CD4-positive, alpha-beta T cell (primary cell): ENCODE measurements at regions not wholly inside any gene's neighbourhood (a gene's known extent, or its start where the extent isn't known, plus 50 kb on each side); places are given as distances from the start of the nearest gene placed in this dataset.
"Not testable (repeated sequence)": the region's sequence is repeated elsewhere in the genome, so short reads cannot be mapped to it uniquely, and the experiment has no call there.

Experiments
- ATAC-seq: fragments of 200-7000 bp; cut with Tn5 transposase; one replicate; pipeline ENCODE4 v1.10.0; 2022; ENCODE audit warnings: mild to moderate bottlenecking; ENCODE audit not compliant: poor library complexity
- CTCF ChIA-PET: fragments of 350-600 bp; sonication (Branson Sonifier 250); formaldehyde crosslinking; loops from one replicate; lab custom pipeline; 2021; ENCODE audit warnings: antibody characterized with exemption, inconsistent platforms; lab: Charles Lee
- POLR2A ChIA-PET: fragments of 350-600 bp; sonication (Branson Sonifier 250); formaldehyde crosslinking; loops from one replicate; lab custom pipeline; 2021; ENCODE audit warnings: antibody characterized with exemption, inconsistent platforms; lab: Charles Lee
- DNase-seq, 14 experiments: peaks; one replicate each; pipeline ENCODE4 v3.0.0-alpha.2; 2013 to 2020; ENCODE audit warnings: mixed read lengths in 2 of 14
- H3K27ac ChIP-seq, 2 donors: one replicate each; pipeline versions ENCODE4 v1.5.1 to v1.7.0; 2013; ENCODE audit warnings: low read length in 2 of 2, low read depth in 1 of 2, mild to moderate bottlenecking in 1 of 2
- H3K27me3 ChIP-seq, 2 experiments: 1 replicate in 1 of 2; 2 replicates in 1 of 2; pipeline versions ENCODE4 v1.6.1 to v1.7.0; 2013; ENCODE audit warnings: low read length in 2 of 2, control low read depth in 1 of 2, mild to moderate bottlenecking in 1 of 2, moderate library complexity in 1 of 2; ENCODE audit not compliant: insufficient read depth in 2 of 2, control insufficient read depth in 1 of 2
- H3K36me3 ChIP-seq: one replicate; pipeline ENCODE4 v1.6.1; 2013; ENCODE audit warnings: low read length, control low read depth; ENCODE audit not compliant: insufficient read depth
- H3K4me1 ChIP-seq: one replicate; pipeline ENCODE4 v1.6.1; 2013; ENCODE audit warnings: low read length, control low read depth; ENCODE audit not compliant: insufficient read depth
- H3K4me3 ChIP-seq: one replicate; pipeline ENCODE4 v1.5.1; 2013; ENCODE audit warnings: mild to moderate bottlenecking, low read length, moderate library complexity
- H3K9me3 ChIP-seq, 2 experiments: 1 replicate in 1 of 2; 2 replicates in 1 of 2; pipeline versions ENCODE4 v1.6.1 to v1.7.0; 2013; ENCODE audit warnings: low read length in 2 of 2, mild to moderate bottlenecking in 2 of 2, control low read depth in 1 of 2, moderate library complexity in 1 of 2; ENCODE audit not compliant: control insufficient read depth in 1 of 2, insufficient read depth in 1 of 2
- H3K27ac Mint-ChIP-seq: one replicate; pipeline ENCODE4 v1.8.0; 2020; ENCODE audit warnings: mixed read lengths
- H3K27me3 Mint-ChIP-seq: one replicate; pipeline ENCODE4 v1.8.0; 2021; ENCODE audit warnings: mixed read lengths
- H3K36me3 Mint-ChIP-seq: one replicate; pipeline ENCODE4 v1.8.0; 2021; ENCODE audit warnings: low read depth, mixed read lengths
- H3K4me1 Mint-ChIP-seq: one replicate; pipeline ENCODE4 v1.8.0; 2021; ENCODE audit warnings: low read depth, mixed read lengths
- H3K4me3 Mint-ChIP-seq: one replicate; pipeline ENCODE4 v1.8.0; 2020; ENCODE audit warnings: mild to moderate bottlenecking, mixed read lengths
- H3K9me3 Mint-ChIP-seq: one replicate; pipeline ENCODE4 v1.8.0; 2020; ENCODE audit warnings: mixed read lengths
- intact Hi-C, 2 experiments: fragments of 100-400 bp; cut with DNase I in 1 of 2; cut with micrococcal nuclease in 1 of 2; formaldehyde crosslinking; loops; one replicate each; pipeline versions ENCODE4 v1.15.1 to v1.9.0; 2023 to 2025; cut with DNase I, micrococcal nuclease
- TF ChIP-seq, protein P1 (sequence below): fragments of 200-600 bp; IDR thresholded peaks from one replicate; pipeline ENCODE4 v1.8.0; 2022; ENCODE audit warnings: antibody characterized with exemption, mild to moderate bottlenecking

DNA sequence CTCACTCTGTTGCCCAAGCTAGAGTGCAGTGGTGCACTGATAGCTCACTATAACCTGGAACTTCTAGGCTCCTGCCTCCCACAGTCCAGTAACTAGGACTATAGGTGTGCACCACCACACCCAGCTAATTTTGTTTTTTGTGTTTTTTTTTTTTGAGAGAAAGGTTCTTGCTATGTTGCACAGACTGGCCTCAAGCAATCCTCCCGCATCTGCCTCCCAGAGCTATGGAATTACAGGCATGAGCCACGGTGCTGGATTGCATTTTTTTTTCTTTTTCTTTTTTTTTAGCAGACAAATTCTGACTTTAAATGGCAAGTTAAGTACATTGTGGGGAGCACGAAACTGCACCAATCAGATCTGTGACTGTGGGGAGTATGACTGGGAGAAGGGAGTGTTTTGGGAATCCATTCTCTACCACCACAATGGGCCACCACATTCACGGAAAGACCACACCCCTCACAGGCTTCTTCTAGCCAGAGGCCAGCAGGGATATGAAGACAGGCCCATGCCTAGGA, 58.1 kb upstream of the MSMB start:
- no peaks in the 10 kb centered on the region for H3K9me3 Mint-ChIP-seq
- Histone ChIP-seq H3K27ac (no peak overlapping the region), H3K27me3 (no peaks in the 10 kb centered on the region), H3K9me3 (peaks cover 0 to 4% of the 10 kb centered on the region in 2 experiments), H3K4me1 (peaks cover 14% of the 10 kb centered on the region), H3K36me3 (no peaks in the 10 kb centered on the region), H3K4me3 (no peak overlapping the region)
- ATAC-seq (no peak), DNase-seq (no peak)
- no peaks in the 10 kb centered on the region for H3K36me3 Mint-ChIP-seq
- intact Hi-C loops = no loop called here
- POLR2A ChIA-PET = no interaction called here
- no peak overlapping the region for H3K4me3 Mint-ChIP-seq
- CTCF ChIA-PET = no interaction called here
- peaks cover 25% of the 10 kb centered on the region for H3K4me1 Mint-ChIP-seq
- no peaks in the 10 kb centered on the region for H3K27me3 Mint-ChIP-seq
- no peak overlapping the region for H3K27ac Mint-ChIP-seq
- TF ChIP-seq, protein P1, sequence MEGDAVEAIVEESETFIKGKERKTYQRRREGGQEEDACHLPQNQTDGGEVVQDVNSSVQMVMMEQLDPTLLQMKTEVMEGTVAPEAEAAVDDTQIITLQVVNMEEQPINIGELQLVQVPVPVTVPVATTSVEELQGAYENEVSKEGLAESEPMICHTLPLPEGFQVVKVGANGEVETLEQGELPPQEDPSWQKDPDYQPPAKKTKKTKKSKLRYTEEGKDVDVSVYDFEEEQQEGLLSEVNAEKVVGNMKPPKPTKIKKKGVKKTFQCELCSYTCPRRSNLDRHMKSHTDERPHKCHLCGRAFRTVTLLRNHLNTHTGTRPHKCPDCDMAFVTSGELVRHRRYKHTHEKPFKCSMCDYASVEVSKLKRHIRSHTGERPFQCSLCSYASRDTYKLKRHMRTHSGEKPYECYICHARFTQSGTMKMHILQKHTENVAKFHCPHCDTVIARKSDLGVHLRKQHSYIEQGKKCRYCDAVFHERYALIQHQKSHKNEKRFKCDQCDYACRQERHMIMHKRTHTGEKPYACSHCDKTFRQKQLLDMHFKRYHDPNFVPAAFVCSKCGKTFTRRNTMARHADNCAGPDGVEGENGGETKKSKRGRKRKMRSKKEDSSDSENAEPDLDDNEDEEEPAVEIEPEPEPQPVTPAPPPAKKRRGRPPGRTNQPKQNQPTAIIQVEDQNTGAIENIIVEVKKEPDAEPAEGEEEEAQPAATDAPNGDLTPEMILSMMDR = no peak

DNA sequence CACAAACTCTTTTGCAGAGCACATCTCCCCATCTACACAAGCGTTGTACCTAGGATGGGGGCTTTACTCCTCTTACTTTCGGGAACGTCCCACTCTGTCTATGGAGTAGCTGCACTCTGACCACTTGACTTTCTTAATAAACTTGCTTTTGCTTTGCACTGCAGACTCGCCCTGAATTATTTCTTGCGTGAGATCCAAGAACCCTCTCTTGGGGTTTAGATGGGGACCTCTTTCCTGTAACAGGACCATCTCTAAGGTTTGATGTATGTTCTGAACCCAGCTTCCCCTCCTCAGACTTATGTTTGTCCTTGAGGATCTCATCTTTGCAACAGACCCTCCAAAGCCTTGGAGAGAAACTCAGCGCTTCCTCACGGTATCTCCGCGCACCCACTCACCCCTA, 59.3 kb upstream of the MSMB start:
- Mint-ChIP-seq H3K4me3 (peak overlapping the region; percentile 91), H3K4me1 (peaks cover 17% of the 10 kb centered on the region), H3K27ac (peak overlapping the region; percentile 81)
- H3K36me3 Mint-ChIP-seq, H3K36me3 ChIP-seq, H3K27me3 ChIP-seq, H3K9me3 ChIP-seq, H3K27ac ChIP-seq, H3K27me3 Mint-ChIP-seq, intact Hi-C loops, POLR2A ChIA-PET, DNase-seq, H3K9me3 Mint-ChIP-seq, CTCF ChIA-PET, ATAC-seq: not testable (repeated sequence)
- Histone ChIP-seq H3K4me3 (peak overlapping the region; percentile 64), H3K4me1 (peaks cover 14% of the 10 kb centered on the region)

DNA sequence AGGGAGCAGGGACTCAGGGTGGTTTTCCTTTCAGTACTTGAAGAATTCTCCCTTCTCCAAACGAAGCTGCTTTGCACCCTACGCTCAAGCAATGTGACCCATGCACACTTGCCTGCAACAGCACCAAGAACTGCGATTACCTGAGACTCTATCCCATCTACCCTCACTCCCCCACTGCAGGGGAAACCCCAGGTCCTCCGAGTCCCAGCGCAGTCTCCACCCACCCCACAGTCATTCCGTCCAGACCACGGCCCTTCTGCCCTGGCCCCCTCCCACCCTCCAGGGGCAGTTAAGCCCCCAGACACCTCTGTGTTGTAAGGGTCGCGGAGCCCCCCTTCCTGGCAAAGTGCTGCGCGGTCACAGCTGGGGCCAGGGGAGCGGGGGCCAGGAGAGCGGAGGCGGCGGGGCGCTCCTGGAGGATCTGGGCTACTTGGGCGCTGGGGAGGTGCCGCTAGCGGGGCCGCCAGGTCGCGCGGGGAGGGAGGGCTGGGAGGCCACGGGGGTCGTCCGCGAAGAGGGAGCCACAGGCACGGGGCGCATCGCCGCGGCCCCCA, 59.9 kb upstream of the MSMB start:
- peak overlapping the region in 1 of 2 donors; percentile 41 for H3K27ac ChIP-seq
- peak in 5 of 14 experiments; percentile 7 to 66 (median 49) for DNase-seq
- peak overlapping the region; percentile 81 for H3K27ac Mint-ChIP-seq
- H3K36me3 ChIP-seq, CTCF ChIA-PET, H3K9me3 ChIP-seq, intact Hi-C loops, H3K9me3 Mint-ChIP-seq, H3K27me3 Mint-ChIP-seq, H3K27me3 ChIP-seq, H3K36me3 Mint-ChIP-seq: not testable (repeated sequence)
- POLR2A ChIA-PET = interaction anchor here (0.9 to 2.5 kb wide), 4 partner anchors 9 to 177 kb away, joined by 4 to 13 read pairs (median 5); no protein-coding TSS in a partner anchor
- ATAC-seq = peak; percentile 64
- H3K4me3 ChIP-seq = peak overlapping the region; percentile 64
- H3K4me3 Mint-ChIP-seq = peak overlapping the region; percentile 91
- peaks cover 14% of the 10 kb centered on the region for H3K4me1 ChIP-seq
- H3K4me1 Mint-ChIP-seq = peaks cover 17% of the 10 kb centered on the region

DNA sequence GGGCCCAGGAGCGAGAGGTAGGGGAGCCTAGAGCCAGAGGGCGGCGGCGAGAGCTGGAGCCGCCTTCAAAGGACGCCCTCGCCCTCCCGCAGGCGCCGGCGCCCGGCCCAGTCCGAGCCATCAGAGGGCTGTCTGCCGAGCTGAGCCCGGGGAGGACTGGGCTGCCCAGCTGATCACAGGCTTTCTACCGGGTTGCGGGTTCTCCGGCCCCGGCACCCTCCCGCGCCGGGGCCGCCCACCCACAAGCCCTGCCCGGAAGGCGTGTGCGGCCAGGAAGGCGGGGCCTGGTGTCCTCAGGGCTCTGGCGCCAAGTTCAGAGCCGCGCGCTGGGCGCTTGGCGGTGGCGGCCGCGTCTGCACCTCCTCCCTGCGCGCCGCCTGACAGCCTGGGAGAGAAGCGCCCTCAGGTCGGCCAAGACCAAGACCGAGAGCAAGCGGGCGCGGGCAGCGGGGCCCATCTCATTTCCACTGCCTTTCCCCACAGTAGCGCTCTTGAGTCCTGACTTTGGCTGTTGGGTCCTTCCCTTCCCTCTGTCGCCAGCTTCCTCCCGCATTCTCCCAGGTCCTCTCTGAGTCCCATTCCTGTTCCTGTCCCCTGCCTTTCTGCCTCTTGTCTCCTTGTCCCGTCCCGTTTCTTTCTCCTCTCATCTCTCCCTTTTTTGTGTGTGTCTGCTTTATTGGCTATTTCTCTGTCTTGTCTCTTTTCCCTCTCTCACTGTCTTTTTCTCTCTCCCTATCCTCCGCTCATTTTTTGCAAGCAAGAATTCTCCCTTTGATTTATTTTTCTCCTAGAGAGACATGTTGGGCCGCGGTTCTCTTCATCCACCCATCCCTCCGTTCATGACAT, 60.6 kb upstream of the MSMB start:
- TF ChIP-seq, protein P1 = no peak
- H3K36me3 Mint-ChIP-seq = no peaks in the 10 kb centered on the region
- Histone ChIP-seq H3K27ac (peak overlapping the region in 1 of 2 donors; percentile 41), H3K27me3 (no peaks in the 10 kb centered on the region), H3K4me1 (peaks cover 14% of the 10 kb centered on the region), H3K9me3 (no peaks in the 10 kb centered on the region), H3K4me3 (peak overlapping the region; percentile 64), H3K36me3 (no peaks in the 10 kb centered on the region)
- DNase-seq (peak in 9 of 14 experiments; percentile 28 to 74 (median 53)), ATAC-seq (peak; percentile 88)
- ChIA-PET CTCF (interaction anchor here (1.0 kb wide), 1 partner anchor 11 kb away, joined by 4 read pairs; no protein-coding TSS in a partner anchor), POLR2A (interaction anchor here (0.9 to 2.5 kb wide), 5 partner anchors 10 to 176 kb away, joined by 4 to 13 read pairs (median 5); no protein-coding TSS in a partner anchor)
- no peaks in the 10 kb centered on the region for H3K9me3 Mint-ChIP-seq
- H3K27ac Mint-ChIP-seq = peak overlapping the region; percentile 14
- intact Hi-C loops = no loop called here
- H3K4me1 Mint-ChIP-seq = peaks cover 17% of the 10 kb centered on the region
- peak overlapping the region; percentile 89 for H3K4me3 Mint-ChIP-seq
- H3K27me3 Mint-ChIP-seq = no peaks in the 10 kb centered on the region

DNA sequence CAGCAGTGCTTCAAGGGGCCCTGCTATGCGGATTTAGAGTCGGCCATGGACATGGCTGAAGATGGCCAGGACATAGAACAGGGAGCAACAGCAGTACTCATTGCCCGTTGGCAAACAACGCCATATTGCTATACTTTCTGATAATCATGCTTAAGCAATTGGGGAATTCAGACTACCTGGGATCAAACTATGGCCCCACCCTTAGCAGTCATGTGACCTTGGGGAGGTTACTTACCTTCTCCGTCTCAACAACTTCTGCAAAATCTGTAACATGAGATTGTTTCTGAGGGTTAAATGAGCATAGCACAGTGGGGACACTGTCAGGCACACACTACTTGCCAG, 62.1 kb upstream of the MSMB start:
- H3K9me3 ChIP-seq, H3K27me3 Mint-ChIP-seq, H3K27me3 ChIP-seq, H3K36me3 ChIP-seq, intact Hi-C loops, H3K4me3 ChIP-seq, H3K27ac ChIP-seq, H3K9me3 Mint-ChIP-seq, CTCF ChIA-PET, DNase-seq, H3K36me3 Mint-ChIP-seq, H3K27ac Mint-ChIP-seq, ATAC-seq: not testable (repeated sequence)
- POLR2A ChIA-PET = interaction anchor here (2.5 kb wide), 1 partner anchor 175 kb away, joined by 13 read pairs; no protein-coding TSS in a partner anchor
- peaks cover 14% of the 10 kb centered on the region for H3K4me1 ChIP-seq
- Mint-ChIP-seq H3K4me3 (peak overlapping the region; percentile 89), H3K4me1 (peaks cover 17% of the 10 kb centered on the region)
